ENCODE measurements at regions not wholly inside any gene's neighbourhood (a gene's known extent, or its start where the extent isn't known, plus 50 kb on each side); places are given as distances from the start of the nearest gene placed in this dataset.

DNA sequence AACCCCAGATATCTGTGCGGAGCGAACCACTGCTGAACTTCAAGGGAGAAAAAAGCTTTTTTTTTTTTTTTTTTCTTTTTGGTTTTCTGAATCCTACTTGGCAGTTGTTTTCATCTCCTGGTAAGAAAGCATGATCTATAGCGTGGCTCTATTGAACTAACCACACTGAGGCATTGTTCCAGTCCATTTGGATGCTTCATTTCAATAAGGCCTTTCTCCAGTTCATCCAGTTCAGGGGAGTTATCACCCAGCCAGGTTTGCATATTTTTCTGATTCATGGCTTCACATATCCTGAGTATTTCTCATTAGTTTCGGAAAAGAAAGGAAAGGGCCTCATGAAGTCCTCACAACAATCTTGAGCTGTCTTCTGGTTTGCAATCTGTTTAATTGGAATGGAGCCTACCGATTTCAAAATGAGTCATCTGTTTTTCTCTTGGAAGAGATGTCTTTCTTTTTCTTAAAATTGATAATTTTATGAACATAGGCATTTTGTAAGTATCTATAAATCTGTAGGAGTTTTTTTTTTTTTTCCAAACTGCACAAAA is 93.1 kb upstream of the STEAP4 start:
- no peak for DNase-seq

DNA sequence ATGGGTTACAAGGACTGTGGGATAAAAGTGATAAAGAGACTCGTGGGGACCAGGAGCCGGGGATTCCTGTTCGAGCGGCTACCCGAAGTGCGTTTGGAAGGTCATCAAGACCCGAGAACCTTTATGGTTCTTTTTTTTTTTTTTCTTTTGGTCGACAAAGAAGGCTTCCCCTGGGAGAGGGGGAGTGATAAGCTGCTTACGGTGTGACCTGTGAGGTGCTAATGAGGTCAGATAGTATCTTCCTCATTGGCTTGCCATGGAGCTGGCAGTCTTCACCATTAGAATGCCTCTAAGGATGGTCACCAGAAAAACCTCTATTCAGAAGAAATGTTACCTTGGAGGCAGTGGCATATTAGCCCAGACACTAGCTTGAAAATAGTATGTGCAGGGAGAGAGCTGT is 92.3 kb upstream of the STEAP4 start:
- DNase-seq, result no peak

DNA sequence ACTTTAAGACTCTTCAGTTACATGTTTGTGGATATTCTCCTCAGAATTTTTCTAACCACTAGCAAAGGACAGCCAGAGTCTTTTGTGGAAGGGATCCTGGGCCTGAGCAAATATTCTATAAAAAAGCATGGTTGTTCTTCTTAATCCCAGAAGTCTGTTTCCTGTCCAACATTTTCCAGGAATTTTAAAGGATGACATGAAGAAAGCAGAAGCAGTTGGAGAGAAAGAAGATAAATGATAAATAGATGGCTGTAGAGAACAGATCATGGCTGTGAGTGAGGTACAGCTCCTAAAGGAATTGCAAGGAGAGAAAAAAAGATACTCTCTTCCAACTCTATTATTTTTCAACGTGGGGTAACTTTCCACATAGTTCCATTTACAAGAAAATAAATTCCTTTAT is 91.8 kb upstream of the STEAP4 start:
- no peak for DNase-seq

DNA sequence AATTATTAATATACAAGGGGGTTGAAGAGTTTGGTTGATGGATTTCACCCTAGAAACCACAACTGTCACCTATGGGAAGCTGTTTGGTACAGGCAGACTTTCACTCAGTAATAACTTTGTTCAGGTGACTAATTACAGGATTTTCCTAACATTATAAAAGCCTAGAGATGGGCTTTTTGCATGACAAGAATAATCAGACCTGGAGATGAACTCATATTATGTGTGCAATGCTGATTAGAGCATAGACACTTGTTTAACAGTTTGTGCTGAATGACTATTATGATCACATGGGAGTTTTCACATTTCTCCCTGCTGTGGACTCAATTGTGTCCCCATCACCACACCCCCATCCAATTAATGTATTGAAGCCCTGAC is 90.2 kb upstream of the STEAP4 start:
- no peak for DNase-seq

DNA sequence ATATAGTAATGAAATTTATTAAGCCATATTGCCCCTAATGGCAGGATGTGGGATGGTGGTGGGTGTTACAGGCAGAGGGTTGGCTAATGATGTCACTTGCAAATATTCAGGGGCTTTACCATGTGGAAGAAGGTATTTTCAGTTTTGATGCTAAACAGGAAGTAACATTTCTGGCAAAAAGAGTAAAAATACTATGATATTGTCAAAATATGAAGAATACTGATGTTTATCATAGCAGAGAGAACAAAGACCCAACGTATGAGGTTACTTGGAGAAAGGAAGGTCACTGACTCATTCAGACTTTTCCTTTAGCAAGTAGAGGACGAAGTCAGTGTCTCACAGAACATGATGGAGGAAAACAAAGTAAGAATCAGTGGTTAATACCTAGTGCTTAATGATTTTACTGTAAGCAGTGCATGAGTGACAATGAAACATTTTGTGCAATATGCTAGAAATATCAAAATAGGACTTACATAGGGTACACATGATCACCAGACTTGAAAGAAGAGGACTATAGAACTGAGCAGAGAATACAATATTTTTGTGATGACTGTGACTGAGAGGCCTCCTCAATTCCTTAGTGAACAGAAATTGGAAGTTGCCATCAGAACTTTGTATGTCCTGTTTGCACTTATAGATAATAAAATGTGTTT is 89.7 kb upstream of the STEAP4 start:
- DNase-seq, result no peak

DNA sequence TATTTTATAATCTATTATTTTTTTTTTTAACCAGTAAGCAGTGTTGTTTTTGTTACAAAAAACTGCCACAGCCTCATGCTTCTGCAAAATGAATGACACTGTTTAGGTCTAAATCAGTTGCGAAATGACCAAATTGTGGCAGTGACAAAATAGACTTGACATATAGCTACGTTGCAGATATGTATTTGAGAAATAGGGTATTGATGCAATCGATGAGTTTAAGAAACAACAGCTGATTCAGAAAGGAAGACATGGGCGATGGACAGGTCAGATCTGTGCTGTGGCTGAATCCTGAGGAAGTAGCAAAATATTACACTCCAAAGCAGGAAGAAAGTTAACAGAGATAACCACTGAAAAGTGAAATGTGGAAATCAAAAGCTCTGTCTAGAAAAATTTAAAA is 89.0 kb upstream of the STEAP4 start:
- no peak for DNase-seq

DNA sequence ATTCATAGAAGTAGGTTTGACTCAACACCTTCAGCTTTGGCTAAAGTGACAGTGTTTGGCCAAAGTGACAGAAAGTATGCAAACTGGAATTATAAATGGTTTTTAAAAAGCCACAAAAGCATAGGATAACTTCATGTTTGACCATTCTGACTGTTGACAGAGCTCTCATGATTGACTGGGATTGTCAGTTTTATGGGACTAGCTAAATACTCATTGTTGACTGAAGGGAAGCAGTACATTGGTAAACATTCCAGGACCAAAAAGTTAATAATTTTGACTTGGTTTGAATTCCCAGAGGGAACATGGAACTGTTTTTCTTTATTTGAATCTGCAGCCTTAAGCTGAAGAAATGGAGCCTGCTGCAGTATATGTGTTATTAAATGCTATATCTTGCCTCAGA is 84.6 kb upstream of the STEAP4 start:
- DNase-seq, result no peak

GRCh38 chr7:88387368-88387767 is 80.7 kb upstream of the STEAP4 start:
- no peak for DNase-seq

DNA sequence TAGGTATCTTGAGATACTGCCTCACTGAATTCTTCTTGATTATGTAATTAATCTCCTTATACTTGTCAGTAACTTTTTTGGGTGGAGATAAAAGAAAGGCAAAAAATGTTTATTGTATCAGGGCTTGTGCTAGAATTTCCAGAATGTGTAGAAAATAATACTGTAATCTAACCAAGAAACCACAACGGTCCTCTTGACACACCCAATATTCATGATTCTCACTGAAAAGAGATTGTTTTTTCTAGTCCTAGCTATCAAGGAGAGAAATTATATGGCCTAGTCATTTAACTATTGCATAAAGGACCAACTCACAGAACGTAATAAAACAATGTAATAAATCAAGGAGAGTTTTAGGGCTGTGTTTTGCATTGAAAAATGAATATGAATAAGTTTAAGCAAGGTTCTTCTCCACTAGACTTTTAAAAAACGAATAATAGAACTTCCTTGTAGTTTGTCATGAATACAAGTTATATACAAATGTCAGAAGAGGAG is 80.0 kb upstream of the STEAP4 start:
- DNase-seq, result no peak

DNA sequence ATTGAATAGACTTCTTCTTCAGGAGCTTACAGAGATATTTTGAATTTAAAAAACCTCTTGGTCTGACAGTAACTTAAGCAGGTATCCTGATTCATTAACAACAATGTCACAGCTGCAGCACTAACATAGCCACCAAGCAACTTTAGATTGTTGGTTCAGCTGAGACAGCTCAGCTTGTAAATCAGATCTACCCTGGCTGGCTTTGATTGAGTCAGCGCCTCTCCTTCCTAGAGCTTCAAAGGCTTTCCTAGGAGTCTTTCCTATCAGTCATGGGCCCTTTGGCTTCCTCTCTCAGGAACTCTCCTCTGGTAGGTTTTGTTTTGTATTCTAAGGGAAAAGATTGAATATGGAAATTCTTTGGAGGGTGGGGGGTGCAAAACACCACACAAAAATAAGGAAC is 70.7 kb upstream of the STEAP4 start:
- DNase-seq, result no peak

- DNase-seq, result no peak
Observed at GRCh38 chr7:88368686-88369085, 62.0 kb upstream of the STEAP4 start.

- DNase-seq, result no peak
Observed at GRCh38 chr7:88366845-88367244, 60.2 kb upstream of the STEAP4 start.

DNA sequence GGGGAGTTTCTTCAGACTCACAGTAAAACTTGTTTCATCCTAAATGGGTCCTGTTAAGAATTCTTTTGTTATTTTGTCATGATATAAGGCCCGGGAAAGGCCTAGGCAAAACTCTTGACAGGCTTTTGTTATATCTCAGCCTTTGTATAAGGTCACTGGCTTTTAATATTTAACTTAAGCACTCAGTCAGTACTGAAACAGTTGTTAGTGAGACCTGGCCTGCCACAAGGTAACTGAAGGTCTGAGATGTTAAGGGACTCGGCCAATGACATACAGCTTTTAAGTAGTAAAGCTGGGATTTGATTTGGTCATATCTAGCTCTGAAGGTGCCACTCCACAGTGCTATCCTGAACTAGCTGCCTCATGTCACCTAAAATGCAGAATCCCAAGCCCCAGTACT is 57.2 kb upstream of the STEAP4 start:
- no peak for DNase-seq

DNA sequence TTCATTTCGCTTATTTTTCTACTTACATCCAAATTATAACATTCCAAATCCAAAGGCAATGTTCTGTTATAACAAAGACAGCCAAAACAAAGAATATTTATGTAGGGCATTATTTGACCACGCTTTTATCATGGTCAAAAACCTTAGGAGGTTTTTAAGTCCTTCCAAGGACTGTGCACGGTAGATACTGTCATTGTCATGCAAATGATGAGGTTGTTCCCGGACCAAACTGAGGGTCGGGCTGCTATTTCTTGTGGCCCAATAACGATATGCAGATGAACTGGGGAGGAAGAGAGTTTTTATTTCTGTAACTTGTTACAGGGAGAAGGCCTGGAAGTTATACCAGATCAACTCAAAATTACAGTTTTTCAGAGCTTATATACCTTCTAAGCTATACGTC is 56.6 kb upstream of the STEAP4 start:
- no peak for DNase-seq

GRCh38 chr7:88361357-88361756 is 54.7 kb upstream of the STEAP4 start:
- no peak for DNase-seq

- DNase-seq, result no peak
Observed at GRCh38 chr7:88358881-88359280, 52.2 kb upstream of the STEAP4 start.

DNA sequence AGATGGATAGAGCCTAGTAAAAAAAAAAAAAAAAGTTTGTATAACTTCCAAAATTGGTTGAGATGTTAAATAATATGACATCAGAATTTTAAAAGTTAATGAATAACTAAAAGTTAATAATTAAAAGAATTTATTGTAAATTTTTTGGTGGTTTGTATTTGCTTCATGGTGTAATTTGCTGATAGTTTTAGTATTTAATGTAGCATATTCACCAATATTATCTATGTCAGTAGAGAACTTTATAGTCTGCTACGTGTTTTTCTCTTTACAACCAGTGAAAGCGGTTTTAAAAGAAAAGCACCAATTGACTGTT is 51.8 kb upstream of the STEAP4 start:
- no peak for DNase-seq

- DNase-seq, result no peak
Observed at GRCh38 chr7:88357781-88358525, 51.3 kb upstream of the STEAP4 start.

- DNase-seq, result no peak
Observed at GRCh38 chr7:88357294-88357693, 50.6 kb upstream of the STEAP4 start.

Measured in stimulated activated CD4-positive, alpha-beta T cell treated with anti-CD3 and anti-CD28 coated beads, Interleukin-15, amount 100 ng/mL, for 24 hours (primary cell).